OCI-LY1 (cell line): ENCODE measurements at regions not wholly inside any gene's neighbourhood (a gene's known extent, or its start where the extent isn't known, plus 50 kb on each side); places are given as distances from the start of the nearest gene placed in this dataset.

Experiments used
- EZH2 ChIP-seq: fragments of 200-600 bp; sonication (generic), shearing (Covaris generic); IDR thresholded peaks from 2 replicates; pipeline ENCODE4 v1.8.0; 2017; ENCODE audit warnings: borderline replicate concordance, mixed run types, mild to moderate bottlenecking, antibody characterized with exemption, low read length, moderate library complexity, mixed read lengths
- TF ChIP-seq, protein P1 (sequence below): fragments of 200-600 bp; sonication (generic), shearing (Covaris generic); IDR thresholded peaks from 2 replicates; pipeline ENCODE4 v1.5.1; 2017; ENCODE audit warnings: mild to moderate bottlenecking, antibody characterized with exemption, low read length, moderate library complexity, mixed read lengths

DNA sequence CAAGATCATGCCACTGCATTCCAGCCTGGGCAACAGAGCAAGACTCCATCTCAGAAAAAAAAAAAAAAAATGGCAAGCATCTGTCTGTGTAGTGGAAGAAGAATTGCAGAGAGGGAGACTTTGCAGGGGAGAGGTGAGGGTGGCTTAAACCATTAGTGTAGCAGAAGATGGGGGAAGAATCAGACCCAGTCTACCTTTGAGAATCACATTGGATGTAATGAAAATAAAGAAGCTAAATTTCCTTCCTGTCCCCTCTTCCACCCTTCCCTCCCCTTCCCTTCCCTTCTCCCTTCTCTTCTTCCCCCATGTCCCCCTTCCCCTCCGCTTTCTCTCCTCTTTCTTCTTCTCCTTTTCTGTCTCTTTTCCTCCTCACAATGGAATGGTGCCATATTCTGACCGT is 180.8 kb upstream of the SVIL start:
- TF ChIP-seq, protein P1, sequence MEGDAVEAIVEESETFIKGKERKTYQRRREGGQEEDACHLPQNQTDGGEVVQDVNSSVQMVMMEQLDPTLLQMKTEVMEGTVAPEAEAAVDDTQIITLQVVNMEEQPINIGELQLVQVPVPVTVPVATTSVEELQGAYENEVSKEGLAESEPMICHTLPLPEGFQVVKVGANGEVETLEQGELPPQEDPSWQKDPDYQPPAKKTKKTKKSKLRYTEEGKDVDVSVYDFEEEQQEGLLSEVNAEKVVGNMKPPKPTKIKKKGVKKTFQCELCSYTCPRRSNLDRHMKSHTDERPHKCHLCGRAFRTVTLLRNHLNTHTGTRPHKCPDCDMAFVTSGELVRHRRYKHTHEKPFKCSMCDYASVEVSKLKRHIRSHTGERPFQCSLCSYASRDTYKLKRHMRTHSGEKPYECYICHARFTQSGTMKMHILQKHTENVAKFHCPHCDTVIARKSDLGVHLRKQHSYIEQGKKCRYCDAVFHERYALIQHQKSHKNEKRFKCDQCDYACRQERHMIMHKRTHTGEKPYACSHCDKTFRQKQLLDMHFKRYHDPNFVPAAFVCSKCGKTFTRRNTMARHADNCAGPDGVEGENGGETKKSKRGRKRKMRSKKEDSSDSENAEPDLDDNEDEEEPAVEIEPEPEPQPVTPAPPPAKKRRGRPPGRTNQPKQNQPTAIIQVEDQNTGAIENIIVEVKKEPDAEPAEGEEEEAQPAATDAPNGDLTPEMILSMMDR: no peak
- TF ChIP-seq EZH2: no peak
